IMR-90 (cell line): ENCODE measurements at regions not wholly inside any gene's neighbourhood (a gene's known extent, or its start where the extent isn't known, plus 50 kb on each side); places are given as distances from the start of the nearest gene placed in this dataset.

ENCODE experiments used
- ATAC-seq: fragments of 200-7000 bp; cut with Tn5 transposase; 2 replicates; pipeline ENCODE4 v1.9.1; 2020; ENCODE audit warnings: low read depth, mild to moderate bottlenecking, moderate library complexity
- BruUV-seq: library from RNA; stranded (reverse); fragments of 400-500 nt; replicated peaks from 2 replicates; lab custom pipeline; 2021; lab: Mats Ljungman, UMichigan
- CTCF ChIA-PET: fragments of 300-600 bp; formaldehyde crosslinking; extraction: SDS; loops from one replicate; lab custom pipeline; 2021; ENCODE audit warnings: antibody characterized with exemption; lab: Yijun Ruan, JAX
- POLR2A ChIA-PET: fragments of 300-600 bp; sonication (Branson Sonifier 250); formaldehyde crosslinking; loops from one replicate; lab custom pipeline; 2022; ENCODE audit warnings: antibody characterized with exemption; ENCODE audit not compliant: unreplicated experiment; lab: Charles Lee
- DNase-seq: peaks from one replicate; pipeline ENCODE4 v3.0.0; 2013
- H2AFZ ChIP-seq: replicated peaks from 2 replicates; pipeline ENCODE3; 2013; ENCODE audit warnings: low read length, mild to moderate bottlenecking; ENCODE audit not compliant: poor library complexity
- H2AK5ac ChIP-seq: 2 replicates; pipeline ENCODE4 v1.6.1; 2013; ENCODE audit warnings: low read depth, low read length, inconsistent platforms
- H2AK9ac ChIP-seq: replicated peaks from 2 replicates; pipeline ENCODE3; 2013; ENCODE audit warnings: mild to moderate bottlenecking, low read depth, low read length, moderate library complexity; ENCODE audit not compliant: poor library complexity
- H2BK120ac ChIP-seq: 2 replicates; pipeline ENCODE4 v1.6.1; 2013; ENCODE audit warnings: low read depth, low read length, inconsistent platforms
- H2BK15ac ChIP-seq: 3 replicates; pipeline ENCODE4 v1.6.1; 2013; ENCODE audit warnings: low read depth, low read length, inconsistent platforms
- H2BK20ac ChIP-seq: 2 replicates; pipeline ENCODE4 v1.6.1; 2013; ENCODE audit warnings: low read depth, mild to moderate bottlenecking, inconsistent platforms, low read length, moderate library complexity
- H2BK5ac ChIP-seq: 2 replicates; pipeline ENCODE4 v1.6.1; 2013; ENCODE audit warnings: mild to moderate bottlenecking, low read depth, low read length, inconsistent platforms; ENCODE audit not compliant: poor library complexity, severe bottlenecking
- H3K14ac ChIP-seq: replicated peaks from 2 replicates; pipeline ENCODE4 v1.6.1; 2013; ENCODE audit warnings: low read depth, low read length, inconsistent platforms
- H3K18ac ChIP-seq: 2 replicates; pipeline ENCODE4 v1.6.1; 2013; ENCODE audit warnings: low read depth, low read length, control low read depth
- H3K23ac ChIP-seq: 2 replicates; pipeline ENCODE4 v1.6.1; 2013; ENCODE audit warnings: low read depth, low read length, inconsistent platforms
- H3K27ac ChIP-seq: 2 replicates; pipeline ENCODE4 v1.5.1; 2013; ENCODE audit warnings: mild to moderate bottlenecking, control low read depth, low read length; ENCODE audit not compliant: insufficient read depth
- H3K27me3 ChIP-seq: 2 replicates; pipeline ENCODE4 v1.6.1; 2013; ENCODE audit warnings: low read length; ENCODE audit not compliant: control insufficient read depth, insufficient read depth
- H3K36me3 ChIP-seq: 2 replicates; pipeline ENCODE4 v1.6.1; 2013; ENCODE audit warnings: low read length, mixed read lengths; ENCODE audit not compliant: control insufficient read depth, insufficient read depth
- H3K4ac ChIP-seq: 2 replicates; pipeline ENCODE4 v1.6.1; 2013; ENCODE audit warnings: low read depth, low read length, inconsistent platforms
- H3K4me1 ChIP-seq: 2 replicates; pipeline ENCODE4 v1.6.1; 2013; ENCODE audit warnings: low read length, mixed read lengths; ENCODE audit not compliant: control insufficient read depth, insufficient read depth
- H3K4me2 ChIP-seq: 2 replicates; pipeline ENCODE4 v1.6.1; 2013; ENCODE audit warnings: low read depth, mild to moderate bottlenecking, control low read depth, low read length, moderate library complexity
- H3K4me3 ChIP-seq: 2 replicates; pipeline ENCODE4 v1.5.1; 2013; ENCODE audit warnings: low read depth, mild to moderate bottlenecking, control low read depth, low read length, moderate library complexity; ENCODE audit not compliant: insufficient read depth
- H3K56ac ChIP-seq: 2 replicates; pipeline ENCODE4 v1.6.1; 2013; ENCODE audit warnings: low read length, inconsistent platforms; ENCODE audit not compliant: insufficient read depth; ENCODE audit errors: extremely low read depth
- H3K79me1 ChIP-seq, 2 experiments: 2 replicates each; pipeline ENCODE4 v1.6.1; 2013; ENCODE audit warnings: low read length in 2 of 2, inconsistent platforms in 1 of 2, low read depth in 1 of 2
- H3K9ac ChIP-seq: 2 replicates; pipeline ENCODE4 v1.6.1; 2013; ENCODE audit warnings: low read depth, low read length, control low read depth
- H3K9me1 ChIP-seq: 2 replicates; pipeline ENCODE4 v1.6.1; 2013; ENCODE audit warnings: low read length, inconsistent platforms; ENCODE audit not compliant: insufficient read depth
- H3K9me3 ChIP-seq: 2 replicates; pipeline ENCODE4 v1.6.1; 2013; ENCODE audit warnings: low read length; ENCODE audit not compliant: control insufficient read depth, insufficient read depth
- H4K20me1 ChIP-seq: 2 replicates; pipeline ENCODE4 v1.6.1; 2013; ENCODE audit warnings: low read length, inconsistent platforms; ENCODE audit not compliant: insufficient read depth
- H4K5ac ChIP-seq: 2 replicates; pipeline ENCODE4 v1.6.1; 2013; ENCODE audit warnings: mild to moderate bottlenecking, low read depth, low read length, control low read depth
- H4K8ac ChIP-seq, 2 experiments: 2 replicates each; pipeline ENCODE4 v1.6.1; 2013; ENCODE audit warnings: low read depth in 2 of 2, low read length in 2 of 2, control low read depth in 1 of 2, inconsistent platforms in 1 of 2
- H4K91ac ChIP-seq: 2 replicates; pipeline ENCODE4 v1.6.1; 2013; ENCODE audit warnings: low read depth, low read length, inconsistent platforms; ENCODE audit not compliant: insufficient read depth
- BHLHE40 ChIP-seq: fragments of 150-350 bp; IDR thresholded peaks from 2 replicates; pipeline ENCODE4 v1.6.1; 2016; ENCODE audit warnings: mild to moderate bottlenecking, low read depth, low read length
- CEBPB ChIP-seq: IDR thresholded peaks from 2 replicates; pipeline ENCODE4 v1.6.1; 2012; ENCODE audit warnings: low read depth, low read length, improper control_type of control experiment
- CHD1 ChIP-seq: IDR thresholded peaks from 2 replicates; pipeline ENCODE4 v1.6.1; 2012; ENCODE audit warnings: low read depth, low read length, improper control_type of control experiment
- CTCF ChIP-seq: conservative IDR thresholded peaks from 2 replicates; pipeline ENCODE4 v1.5.1; 2012; ENCODE audit warnings: mild to moderate bottlenecking, low read depth, low read length, improper control_type of control experiment
- ELK1 ChIP-seq: fragments of 150-350 bp; IDR thresholded peaks from 2 replicates; pipeline ENCODE4 v1.6.1; 2016; ENCODE audit warnings: low read depth, mild to moderate bottlenecking, low read length, moderate library complexity, borderline replicate concordance
- FOS ChIP-seq: fragments of 150-350 bp; IDR thresholded peaks from 2 replicates; pipeline ENCODE4 v1.6.1; 2016; ENCODE audit warnings: low read depth, low read length
- MAZ ChIP-seq: IDR thresholded peaks from 2 replicates; pipeline ENCODE4 v1.6.1; 2012; ENCODE audit warnings: low read depth, mild to moderate bottlenecking, low read length, improper control_type of control experiment, moderate library complexity, borderline replicate concordance
- MXI1 ChIP-seq: IDR thresholded peaks from 2 replicates; pipeline ENCODE4 v1.6.1; 2012; ENCODE audit warnings: low read depth, mild to moderate bottlenecking, low read length, moderate library complexity, borderline replicate concordance
- NFE2L2 ChIP-seq: fragments of 150-350 bp; IDR thresholded peaks from 2 replicates; pipeline ENCODE4 v1.6.1; 2016; ENCODE audit warnings: low read depth, mild to moderate bottlenecking, low read length
- POLR2A ChIP-seq: IDR thresholded peaks from 2 replicates; pipeline ENCODE4 v1.6.1; 2012; ENCODE audit warnings: mild to moderate bottlenecking, low read depth, low read length
- RAD21 ChIP-seq: IDR thresholded peaks from 2 replicates; pipeline ENCODE4 v1.6.1; 2012; ENCODE audit warnings: low read length, improper control_type of control experiment
- RCOR1 ChIP-seq: IDR thresholded peaks from 2 replicates; pipeline ENCODE4 v1.6.1; 2012; ENCODE audit warnings: mild to moderate bottlenecking, low read length, improper control_type of control experiment; ENCODE audit not compliant: insufficient replicate concordance
- SMC3 ChIP-seq: fragments of 150-350 bp; IDR thresholded peaks from 2 replicates; pipeline ENCODE4 v1.6.1; 2016; ENCODE audit warnings: low read depth, mild to moderate bottlenecking, antibody characterized with exemption, low read length, moderate library complexity
- USF2 ChIP-seq: fragments of 150-350 bp; IDR thresholded peaks from 2 replicates; pipeline ENCODE4 v1.6.1; 2017; ENCODE audit warnings: mild to moderate bottlenecking, antibody characterized with exemption, low read length, low read depth
- WGBS, 2 experiments: methylation state at CpG; one replicate each; pipeline versions ENCODE4 v1.1.5 to v1.1.7; 2013; ENCODE audit warnings: missing lambda C conversion rate in 2 of 2; ENCODE audit not compliant: insufficient read length in 1 of 2; ENCODE audit errors: extremely low coverage in 2 of 2; 5-methylcytosine and 5-hydroxymethylcytosine counted together
- dilution Hi-C: fragments of 300-500 bp; cut with HindIII; formaldehyde crosslinking; loops from one replicate; pipeline ENCODE4 v1.14.3; 2018; ENCODE audit warnings: low sequenced_read_pairs; ENCODE audit not compliant: unreplicated experiment
- in situ Hi-C: fragments of 300-500 bp; cut with MboI; formaldehyde crosslinking; loops from 3 replicates; pipeline ENCODE4 v1.14.3; 2019; ENCODE audit warnings: low sequenced_read_pairs, inconsistent platforms, mixed read lengths
- intact Hi-C: fragments of 100-400 bp; cut with micrococcal nuclease; formaldehyde crosslinking; loops from 2 replicates; pipeline ENCODE4 v1.10.0; 2022

GRCh38 chr2:114108824-114109416 lies 219.0 kb downstream of the ACTR3 start:
- Histone ChIP-seq H2AK5ac (no peak overlapping the region), H3K27ac (no peak overlapping the region), H2BK120ac (no peak overlapping the region), H3K4ac (no peak overlapping the region), H2BK20ac (no peak overlapping the region), H2AK9ac (no peak overlapping the region), H2BK5ac (no peak overlapping the region), H3K9me3 (no peaks in the 10 kb centered on the region), H3K18ac (no peak overlapping the region), H3K23ac (no peak overlapping the region), H4K91ac (no peak overlapping the region), H3K36me3 (no peaks in the 10 kb centered on the region), H2BK15ac (no peak overlapping the region), H3K4me3 (no peak overlapping the region), H3K9me1 (no peaks in the 10 kb centered on the region), H3K14ac (no peak overlapping the region), H3K9ac (no peak overlapping the region), H3K56ac (no peak overlapping the region), H2AFZ (no peak overlapping the region), H3K79me1 (no peaks in the 10 kb centered on the region), H4K8ac (no peak overlapping the region), H3K4me2 (no peak overlapping the region), H3K27me3 (no peaks in the 10 kb centered on the region), H4K20me1 (no peaks in the 10 kb centered on the region), H4K5ac (no peak overlapping the region), H3K4me1 (no peaks in the 10 kb centered on the region)
- BruUV-seq = no TSS peak
- no peak for ATAC-seq
- in situ Hi-C loops = no loop called here
- intact Hi-C loops = no loop called here
- no CpG with 5 or more reads among the region's 3 CpGs for WGBS, 2 experiments
- dilution Hi-C loops = no loop called here
- no peak for TF ChIP-seq CEBPB
- TF ChIP-seq CTCF = no peak
- TF ChIP-seq MXI1 = no peak
- TF ChIP-seq POLR2A = no peak
- TF ChIP-seq MAZ = no peak
- no peak for TF ChIP-seq FOS
- no peak for TF ChIP-seq RCOR1
- TF ChIP-seq CHD1 = no peak
- TF ChIP-seq BHLHE40 = no peak
- no peak for TF ChIP-seq USF2
- no peak for TF ChIP-seq ELK1
- TF ChIP-seq NFE2L2 = no peak
- no peak for TF ChIP-seq SMC3
- no peak for TF ChIP-seq RAD21
- POLR2A ChIA-PET = no interaction called here
- no peak for DNase-seq
- CTCF ChIA-PET = no interaction called here
